Adrenal gland (tissue), 5 donors: ENCODE measurements at regions not wholly inside any gene's neighbourhood (a gene's known extent, or its start where the extent isn't known, plus 50 kb on each side); places are given as distances from the start of the nearest gene placed in this dataset.

ENCODE experiments used
- POLR2A ChIP-seq, 2 donors: fragments of 450-650 bp; IDR thresholded peaks; one replicate each; pipeline ENCODE4 v1.6.1; 2017; ENCODE audit warnings: antibody characterized with exemption in 2 of 2, mild to moderate bottlenecking in 2 of 2, moderate library complexity in 1 of 2
- TF ChIP-seq, protein P1 (sequence below), 6 experiments: fragments of 450-650 bp in 4 of 6; fragments of 200-600 bp in 2 of 6; sonication (generic) in 1 of 6; IDR thresholded peaks; 1 replicate in 5 of 6; 2 replicates in 1 of 6; pipeline versions ENCODE4 v1.5.1 to v1.8.0; 2016 to 2021; ENCODE audit warnings: antibody characterized with exemption in 6 of 6, mild to moderate bottlenecking in 2 of 6, moderate library complexity in 1 of 6
- donor health status: DM: no; HTN: no; CAD: no.

DNA sequence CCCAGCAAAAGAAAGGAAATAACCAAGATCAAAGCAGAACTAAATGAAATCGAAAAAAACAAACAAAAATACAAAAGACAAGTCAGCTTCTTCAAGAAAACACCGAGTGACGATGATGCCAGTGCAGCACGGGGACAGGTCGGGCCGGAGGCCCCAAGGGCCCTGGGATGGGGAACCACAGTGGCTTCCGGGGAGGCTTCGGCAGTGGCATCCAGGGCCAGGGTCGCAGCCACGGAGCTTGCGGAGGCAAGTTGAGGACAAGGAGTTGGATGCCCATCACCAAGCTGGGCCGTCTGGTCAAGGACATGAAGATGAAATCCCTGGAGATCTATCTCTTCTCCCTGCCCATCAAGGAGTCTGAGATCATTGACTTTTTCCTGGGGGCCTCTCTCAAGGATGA lies 53.2 kb upstream of the WDR41 start:
- TF ChIP-seq, protein P1, sequence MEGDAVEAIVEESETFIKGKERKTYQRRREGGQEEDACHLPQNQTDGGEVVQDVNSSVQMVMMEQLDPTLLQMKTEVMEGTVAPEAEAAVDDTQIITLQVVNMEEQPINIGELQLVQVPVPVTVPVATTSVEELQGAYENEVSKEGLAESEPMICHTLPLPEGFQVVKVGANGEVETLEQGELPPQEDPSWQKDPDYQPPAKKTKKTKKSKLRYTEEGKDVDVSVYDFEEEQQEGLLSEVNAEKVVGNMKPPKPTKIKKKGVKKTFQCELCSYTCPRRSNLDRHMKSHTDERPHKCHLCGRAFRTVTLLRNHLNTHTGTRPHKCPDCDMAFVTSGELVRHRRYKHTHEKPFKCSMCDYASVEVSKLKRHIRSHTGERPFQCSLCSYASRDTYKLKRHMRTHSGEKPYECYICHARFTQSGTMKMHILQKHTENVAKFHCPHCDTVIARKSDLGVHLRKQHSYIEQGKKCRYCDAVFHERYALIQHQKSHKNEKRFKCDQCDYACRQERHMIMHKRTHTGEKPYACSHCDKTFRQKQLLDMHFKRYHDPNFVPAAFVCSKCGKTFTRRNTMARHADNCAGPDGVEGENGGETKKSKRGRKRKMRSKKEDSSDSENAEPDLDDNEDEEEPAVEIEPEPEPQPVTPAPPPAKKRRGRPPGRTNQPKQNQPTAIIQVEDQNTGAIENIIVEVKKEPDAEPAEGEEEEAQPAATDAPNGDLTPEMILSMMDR (IDR thresholded peaks at IDR 0.05) = no peak
- no peak for TF ChIP-seq POLR2A (IDR thresholded peaks at IDR 0.05)
